Cardiac muscle cell (in vitro differentiated cells and primary cell): ENCODE measurements at regions not wholly inside any gene's neighbourhood (a gene's known extent, or its start where the extent isn't known, plus 50 kb on each side); places are given as distances from the start of the nearest gene placed in this dataset.

Experiments used
- DNase-seq, 2 donors: peaks; one replicate each; pipeline versions ENCODE4 v3.0.0 to v3.0.0-alpha.2; 2010 to 2017; ENCODE audit warnings: low read depth in 1 of 2, low spot score in 1 of 2
- H3K27ac ChIP-seq: fragments of 200-600 bp; sonication (generic); 2 replicates; pipeline ENCODE4 v1.5.1; 2016
- H3K27me3 ChIP-seq: fragments of 200-600 bp; sonication (generic); 2 replicates; pipeline ENCODE4 v1.6.0; 2016; ENCODE audit warnings: control low read depth
- H3K36me3 ChIP-seq: fragments of 200-600 bp; sonication (generic); 2 replicates; pipeline ENCODE4 v1.5.1; 2016; ENCODE audit warnings: control low read depth
- H3K4me1 ChIP-seq: fragments of 200-600 bp; sonication (generic); 2 replicates; pipeline ENCODE4 v1.8.1; 2017; ENCODE audit warnings: low read depth, mild to moderate bottlenecking, mixed run types
- H3K4me3 ChIP-seq: fragments of 200-600 bp; sonication (generic); 2 replicates; pipeline ENCODE4 v1.5.1; 2016; ENCODE audit warnings: mild to moderate bottlenecking
- H3K9me3 ChIP-seq: fragments of 200-600 bp; sonication (generic); 2 replicates; pipeline ENCODE4 v1.5.1; 2017; ENCODE audit warnings: low read depth, mild to moderate bottlenecking, control low read depth
- CTCF ChIP-seq: IDR thresholded peaks from 2 replicates; pipeline ENCODE4 v1.5.1; 2012; ENCODE audit warnings: low read depth, mild to moderate bottlenecking, low read length

- H3K27me3 ChIP-seq = no peaks in the 10 kb centered on the region
- no peak overlapping the region for H3K4me3 ChIP-seq
- H3K4me1 ChIP-seq = no peaks in the 10 kb centered on the region
- no peak for TF ChIP-seq CTCF
- no peak overlapping the region for H3K27ac ChIP-seq
- no peaks in the 10 kb centered on the region for H3K36me3 ChIP-seq
- no peaks in the 10 kb centered on the region for H3K9me3 ChIP-seq
- DNase-seq = no peak
Observed at GRCh38 chr5:25944786-25945185, 1093.6 kb downstream of the CDH9 start.

GRCh38 chr5:25909163-25909562 is 1129.2 kb downstream of the CDH9 start:
- Histone ChIP-seq H3K27me3 (no peaks in the 10 kb centered on the region), H3K4me1 (no peaks in the 10 kb centered on the region), H3K9me3 (no peaks in the 10 kb centered on the region), H3K36me3 (no peaks in the 10 kb centered on the region), H3K4me3 (no peak overlapping the region), H3K27ac (no peak overlapping the region)
- DNase-seq = no peak
- TF ChIP-seq CTCF = no peak

- H3K4me1 ChIP-seq = no peaks in the 10 kb centered on the region
- H3K9me3 ChIP-seq = no peaks in the 10 kb centered on the region
- TF ChIP-seq CTCF = no peak
- DNase-seq = no peak
- no peak overlapping the region for H3K4me3 ChIP-seq
- no peak overlapping the region for H3K27ac ChIP-seq
- no peaks in the 10 kb centered on the region for H3K27me3 ChIP-seq
- H3K36me3 ChIP-seq = no peaks in the 10 kb centered on the region
Observed at GRCh38 chr5:25905646-25906045, 1132.7 kb downstream of the CDH9 start.

GRCh38 chr5:25892211-25892610 is 1146.2 kb downstream of the CDH9 start:
- Histone ChIP-seq H3K27ac (no peak overlapping the region), H3K36me3 (no peaks in the 10 kb centered on the region), H3K27me3 (no peaks in the 10 kb centered on the region), H3K9me3 (no peaks in the 10 kb centered on the region), H3K4me3 (no peak overlapping the region), H3K4me1 (no peaks in the 10 kb centered on the region)
- no peak for TF ChIP-seq CTCF
- DNase-seq = no peak

GRCh38 chr5:25891691-25892090 is 1146.7 kb downstream of the CDH9 start:
- Histone ChIP-seq H3K4me3 (no peak overlapping the region), H3K4me1 (no peaks in the 10 kb centered on the region), H3K27me3 (no peaks in the 10 kb centered on the region), H3K9me3 (no peaks in the 10 kb centered on the region), H3K36me3 (no peaks in the 10 kb centered on the region), H3K27ac (no peak overlapping the region)
- DNase-seq = no peak
- TF ChIP-seq CTCF = no peak
